Loucy (cell line): ENCODE measurements at regions not wholly inside any gene's neighbourhood (a gene's known extent, or its start where the extent isn't known, plus 50 kb on each side); places are given as distances from the start of the nearest gene placed in this dataset.

Experiments used
- EZH2phosphoT487 ChIP-seq: fragments of 200-600 bp; IDR thresholded peaks from 2 replicates; pipeline ENCODE4 v1.6.1; 2018; ENCODE audit warnings: antibody characterized with exemption, mild to moderate bottlenecking, moderate library complexity, borderline replicate concordance
- TF ChIP-seq, protein P1 (sequence below): fragments of 200-600 bp; sonication (generic); conservative IDR thresholded peaks from 2 replicates; pipeline ENCODE4 v1.5.1; 2014; ENCODE audit warnings: mild to moderate bottlenecking, antibody characterized with exemption, low read length

DNA sequence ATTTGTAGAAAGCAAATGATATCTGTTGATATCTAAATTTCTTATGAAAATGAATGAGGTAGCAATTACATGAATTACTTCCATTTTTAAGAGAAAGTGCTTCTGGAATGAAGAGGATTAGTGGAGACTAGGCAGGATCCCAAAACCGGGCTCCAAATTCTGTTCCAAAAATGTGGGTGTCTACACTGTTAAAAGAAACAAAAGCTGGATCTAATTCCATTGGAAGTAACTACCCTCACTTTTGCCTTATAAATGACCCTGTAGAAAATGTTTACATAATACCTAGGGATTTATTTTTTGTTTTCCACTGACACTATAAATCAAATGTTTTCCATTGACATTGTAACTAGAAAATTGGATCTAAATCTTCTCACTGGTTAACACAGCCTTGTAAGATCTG, 454.9 kb upstream of the JARID2 start:
- TF ChIP-seq, protein P1, sequence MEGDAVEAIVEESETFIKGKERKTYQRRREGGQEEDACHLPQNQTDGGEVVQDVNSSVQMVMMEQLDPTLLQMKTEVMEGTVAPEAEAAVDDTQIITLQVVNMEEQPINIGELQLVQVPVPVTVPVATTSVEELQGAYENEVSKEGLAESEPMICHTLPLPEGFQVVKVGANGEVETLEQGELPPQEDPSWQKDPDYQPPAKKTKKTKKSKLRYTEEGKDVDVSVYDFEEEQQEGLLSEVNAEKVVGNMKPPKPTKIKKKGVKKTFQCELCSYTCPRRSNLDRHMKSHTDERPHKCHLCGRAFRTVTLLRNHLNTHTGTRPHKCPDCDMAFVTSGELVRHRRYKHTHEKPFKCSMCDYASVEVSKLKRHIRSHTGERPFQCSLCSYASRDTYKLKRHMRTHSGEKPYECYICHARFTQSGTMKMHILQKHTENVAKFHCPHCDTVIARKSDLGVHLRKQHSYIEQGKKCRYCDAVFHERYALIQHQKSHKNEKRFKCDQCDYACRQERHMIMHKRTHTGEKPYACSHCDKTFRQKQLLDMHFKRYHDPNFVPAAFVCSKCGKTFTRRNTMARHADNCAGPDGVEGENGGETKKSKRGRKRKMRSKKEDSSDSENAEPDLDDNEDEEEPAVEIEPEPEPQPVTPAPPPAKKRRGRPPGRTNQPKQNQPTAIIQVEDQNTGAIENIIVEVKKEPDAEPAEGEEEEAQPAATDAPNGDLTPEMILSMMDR = no peak
- TF ChIP-seq EZH2phosphoT487 = no peak
